A204.1 (cell line): ENCODE measurements at regions not wholly inside any gene's neighbourhood (a gene's known extent, or its start where the extent isn't known, plus 50 kb on each side); places are given as distances from the start of the nearest gene placed in this dataset.

Source experiments
- FAIRE-seq: peaks from 2 replicates; lab custom pipeline; 2012; peaks lifted over from hg19 to GRCh38; lab: Jason Lieb, UNC

DNA sequence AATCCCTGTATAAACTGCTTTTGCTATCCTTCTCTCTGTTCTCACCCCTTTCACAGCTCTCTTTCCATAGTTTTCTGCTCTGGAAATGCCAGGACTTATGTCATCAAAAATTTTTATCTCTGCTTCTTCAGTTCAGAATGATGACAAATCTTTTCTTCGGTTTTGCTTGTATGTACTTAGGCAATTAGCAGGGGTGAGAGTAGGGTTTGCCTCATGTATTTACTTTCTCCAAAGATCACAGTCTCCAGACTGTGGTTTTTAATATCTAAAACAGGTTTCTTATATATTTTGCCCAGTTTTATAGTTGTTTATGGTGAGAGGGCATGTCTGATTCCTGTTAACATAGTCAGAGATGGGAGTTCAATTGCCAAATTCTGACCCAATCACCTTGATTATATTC, 235.4 kb upstream of the LYPLAL1 start:
- no peak for FAIRE-seq

DNA sequence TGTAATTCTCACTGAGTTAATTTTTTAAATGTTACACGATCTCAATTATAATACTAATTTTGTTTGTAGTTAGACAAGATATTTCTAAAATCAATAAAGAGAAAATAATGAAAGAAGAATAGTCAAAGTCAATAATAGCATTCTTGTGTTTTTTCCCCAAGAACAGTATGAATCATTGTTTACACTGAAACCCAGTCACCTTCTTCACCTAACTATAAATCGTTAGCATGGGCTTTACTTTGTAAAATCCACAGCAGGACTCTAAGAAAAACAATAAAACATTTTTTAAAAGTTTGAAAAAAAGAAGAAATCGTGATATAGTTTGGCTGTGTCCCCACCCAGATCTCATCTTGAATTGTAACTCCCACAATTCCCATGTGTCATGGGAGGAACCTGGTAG, 234.6 kb upstream of the LYPLAL1 start:
- peak; percentile 30 for FAIRE-seq

DNA sequence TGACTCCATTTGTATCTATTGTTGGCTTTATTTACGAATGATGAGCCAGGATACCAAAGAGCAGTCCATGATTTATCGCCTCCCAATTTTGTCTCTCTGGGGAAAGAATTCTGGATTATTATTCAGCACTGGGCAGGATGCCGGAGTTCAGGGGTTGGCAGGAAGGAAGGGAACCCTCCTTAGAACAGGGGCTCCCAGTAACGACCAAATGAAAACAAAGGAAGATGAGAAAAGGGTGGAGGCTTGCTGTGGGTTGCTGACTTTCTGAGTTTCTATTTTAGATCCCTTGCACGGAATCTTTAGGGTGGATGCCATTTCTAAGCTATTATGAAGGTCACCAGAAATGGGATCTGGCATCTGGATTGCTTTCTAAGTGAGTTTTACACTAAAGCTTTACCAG, 231.2 kb upstream of the LYPLAL1 start:
- FAIRE-seq = no peak

DNA sequence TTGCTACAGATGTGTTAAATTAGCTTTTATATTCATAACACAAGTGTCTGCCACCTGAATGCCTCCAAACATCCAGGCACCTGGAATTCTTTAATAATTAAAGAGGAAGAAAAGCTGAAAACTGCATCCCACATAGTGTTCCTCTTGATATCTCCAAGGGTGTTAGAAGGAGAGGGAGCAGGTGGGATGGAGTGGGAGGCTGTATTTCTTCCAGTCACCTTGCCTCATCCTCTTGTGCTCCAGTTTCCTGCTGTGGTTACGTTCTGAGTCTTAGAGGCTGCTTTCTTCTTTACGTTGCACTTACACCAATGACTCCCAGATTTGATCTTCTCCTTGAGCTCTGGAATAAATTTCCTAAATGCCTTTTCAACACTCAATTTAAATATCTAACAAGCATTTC, 230.3 kb upstream of the LYPLAL1 start:
- FAIRE-seq = no peak

DNA sequence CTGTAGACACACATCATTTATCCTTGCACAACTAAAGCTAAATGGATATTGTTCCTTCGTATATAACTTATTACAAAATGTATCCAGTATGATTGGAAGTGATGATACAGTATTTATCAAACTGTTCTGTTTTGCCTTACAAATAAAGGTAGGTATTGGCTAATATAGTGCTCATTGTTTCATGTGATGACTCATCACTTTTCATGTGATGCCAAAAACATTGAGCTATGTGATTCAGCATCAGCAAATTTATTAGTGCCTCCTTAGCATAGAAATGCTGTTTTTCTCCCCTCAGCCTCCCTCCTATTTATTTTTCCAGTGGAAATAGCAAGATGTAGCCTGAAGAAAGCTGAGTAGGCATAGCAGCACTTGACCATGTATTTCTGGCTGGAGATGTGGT, 228.6 kb upstream of the LYPLAL1 start:
- FAIRE-seq = no peak

DNA sequence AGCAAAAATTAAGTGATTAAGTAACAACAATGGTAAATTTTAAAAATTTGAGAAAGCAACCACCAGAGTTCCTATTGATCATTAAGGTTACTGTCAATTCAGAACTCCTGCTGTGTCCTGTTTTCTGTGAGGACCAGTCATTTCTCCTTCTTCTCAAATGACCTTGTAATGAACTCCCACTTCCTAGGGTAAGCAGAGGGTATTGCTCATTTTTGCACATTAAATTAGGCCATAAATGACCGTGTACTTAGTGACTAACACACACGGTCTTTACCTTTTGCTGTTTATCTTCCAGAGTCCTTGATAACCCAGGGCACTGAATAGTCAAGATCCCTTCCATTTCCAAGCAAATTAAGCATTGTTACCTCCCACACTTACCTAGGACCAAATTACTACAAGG, 227.5 kb upstream of the LYPLAL1 start:
- no peak for FAIRE-seq

DNA sequence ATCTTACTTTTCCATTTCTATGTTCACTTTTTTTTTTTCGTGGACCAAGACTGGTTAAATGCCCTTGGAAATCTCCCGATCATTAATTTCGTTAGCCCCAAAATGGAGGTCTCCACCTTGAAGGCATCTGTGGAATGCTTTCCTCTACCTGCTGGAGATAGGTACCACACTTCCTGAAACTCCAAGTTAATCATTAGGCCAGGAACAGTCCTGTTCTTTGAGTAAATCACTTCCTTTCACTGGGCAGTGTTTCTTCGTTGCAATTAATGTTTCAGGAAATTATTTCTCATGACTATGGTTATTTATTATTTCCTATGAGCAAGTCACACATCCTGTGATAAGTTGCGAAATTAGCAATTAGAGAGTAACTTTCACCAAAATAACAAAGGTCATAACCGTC, 225.2 kb upstream of the LYPLAL1 start:
- no peak for FAIRE-seq

DNA sequence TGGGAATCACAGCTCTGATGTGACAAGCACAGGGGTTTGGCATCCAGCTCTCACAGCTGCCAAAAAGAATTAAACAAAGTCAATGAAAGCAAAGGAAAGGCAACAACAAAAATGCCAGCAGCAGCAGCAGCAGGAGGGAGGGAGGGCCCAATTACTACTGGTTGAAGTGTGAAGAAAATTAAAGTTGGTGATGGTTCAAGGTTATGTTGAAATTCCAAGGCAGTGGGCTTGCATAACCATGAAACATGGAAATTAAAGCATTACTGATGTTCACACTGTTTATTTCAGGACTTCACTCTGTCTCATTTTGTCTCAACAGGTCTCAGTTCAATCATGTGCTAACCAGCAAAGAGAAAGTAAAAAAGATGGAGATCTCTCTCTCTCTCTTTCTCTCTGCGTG, 220.3 kb upstream of the LYPLAL1 start:
- no peak for FAIRE-seq

DNA sequence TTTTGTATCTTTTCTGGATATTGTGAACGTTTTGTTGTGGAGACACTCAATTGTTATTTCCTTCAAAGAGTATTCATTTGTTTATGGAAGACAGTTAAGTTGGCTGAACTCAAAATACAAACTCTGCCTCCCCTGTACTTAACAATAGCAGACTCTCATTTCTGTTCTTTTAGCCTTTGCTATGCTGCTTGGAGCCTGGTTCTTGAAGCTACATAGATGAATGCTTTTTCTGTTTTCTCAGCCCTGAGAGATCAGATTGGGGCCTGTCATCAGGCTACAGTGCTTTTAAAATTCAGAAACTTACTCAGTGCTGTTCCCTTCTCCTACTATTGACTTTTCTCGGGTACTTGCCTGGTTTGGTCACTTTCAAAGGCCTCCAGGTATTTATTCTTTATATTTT, 215.7 kb upstream of the LYPLAL1 start:
- FAIRE-seq = no peak

DNA sequence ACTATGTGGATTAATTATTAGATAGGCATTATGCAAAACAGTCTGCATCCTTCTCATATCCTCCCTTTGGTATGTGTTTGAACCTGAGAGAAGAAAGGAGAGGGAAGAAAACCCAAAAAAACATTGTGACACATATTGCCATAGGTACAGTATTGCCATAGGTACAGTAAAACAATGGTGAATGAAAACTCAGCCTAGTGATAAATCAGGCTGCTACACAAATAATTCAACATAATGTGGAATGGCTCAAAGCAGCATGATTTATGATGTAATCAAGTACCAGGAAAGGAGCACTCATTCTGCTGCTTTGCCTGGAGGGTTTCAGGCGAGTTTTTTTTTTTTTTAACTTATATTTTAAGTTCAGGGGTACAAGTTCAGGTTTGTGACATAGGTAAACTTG, 213.9 kb upstream of the LYPLAL1 start:
- no peak for FAIRE-seq

DNA sequence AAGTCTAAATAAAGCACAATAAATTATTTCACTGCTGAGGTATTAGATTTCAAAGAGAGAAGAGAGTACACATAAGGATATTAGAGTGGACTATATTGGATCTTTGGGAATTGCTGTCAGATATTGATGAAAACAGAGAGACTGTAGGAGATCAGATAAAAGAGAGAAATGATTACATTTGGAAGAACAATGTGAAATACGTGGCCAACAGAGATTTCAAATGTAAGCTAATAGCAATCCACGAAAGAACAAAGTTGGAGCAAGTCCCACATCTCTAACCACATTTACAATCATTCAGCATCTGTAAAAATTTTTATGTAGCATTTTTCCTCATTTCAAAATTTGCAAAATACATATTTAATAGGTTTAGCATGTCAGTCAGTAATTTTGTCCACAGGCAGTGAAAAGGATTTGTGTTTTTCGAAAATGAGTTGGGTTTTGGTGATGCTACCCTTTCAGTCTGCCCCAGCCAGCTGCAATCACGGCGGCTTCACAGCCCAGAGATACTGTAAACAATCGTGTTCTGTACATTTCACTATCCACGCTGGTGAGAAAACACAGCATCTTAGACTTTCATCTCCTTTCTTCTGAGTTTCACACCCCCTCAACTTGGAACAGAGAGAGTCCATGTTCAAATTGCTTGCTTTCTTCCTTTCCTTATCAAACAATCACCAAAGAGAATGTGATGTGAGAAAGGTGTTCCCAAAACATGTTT, 209.1 kb upstream of the LYPLAL1 start:
- no peak for FAIRE-seq

DNA sequence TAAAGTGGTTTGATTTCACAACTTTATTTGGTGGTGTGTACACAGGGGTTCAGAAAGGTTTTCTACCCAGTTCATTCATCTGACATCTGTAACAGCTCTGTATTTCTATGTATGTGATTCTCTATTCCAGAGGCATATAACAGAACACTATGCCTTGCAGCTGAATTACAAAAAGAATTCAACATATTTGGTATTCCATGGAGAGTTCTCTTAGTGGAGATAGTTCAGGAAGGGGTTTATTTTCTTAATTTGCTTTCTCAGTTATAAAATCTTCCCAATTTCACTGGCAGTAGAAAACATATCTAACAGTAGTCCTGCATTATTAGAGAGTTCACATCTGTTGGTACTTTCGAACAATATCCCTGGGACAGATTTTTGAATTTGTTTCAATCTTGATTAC, 207.9 kb upstream of the LYPLAL1 start:
- no peak for FAIRE-seq

DNA sequence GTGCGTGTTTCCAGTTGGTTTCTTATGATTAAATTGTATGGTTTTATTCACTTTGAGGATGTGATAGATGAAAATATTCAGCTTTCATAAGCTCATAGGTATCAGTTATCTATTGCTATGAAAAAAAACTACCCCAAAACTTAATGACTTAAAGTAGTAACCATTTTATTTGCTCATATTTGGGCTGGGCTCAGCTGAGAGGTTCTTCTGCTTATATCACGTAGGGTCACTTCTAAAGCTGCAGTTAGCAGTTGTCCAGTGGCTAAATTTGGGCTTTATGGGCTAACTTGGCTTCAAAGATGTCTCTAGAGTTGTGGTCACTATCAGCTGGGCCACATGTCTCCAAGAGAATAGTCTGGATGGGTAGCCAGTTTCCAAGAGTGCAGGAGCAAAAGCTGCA, 206.4 kb upstream of the LYPLAL1 start:
- no peak for FAIRE-seq

DNA sequence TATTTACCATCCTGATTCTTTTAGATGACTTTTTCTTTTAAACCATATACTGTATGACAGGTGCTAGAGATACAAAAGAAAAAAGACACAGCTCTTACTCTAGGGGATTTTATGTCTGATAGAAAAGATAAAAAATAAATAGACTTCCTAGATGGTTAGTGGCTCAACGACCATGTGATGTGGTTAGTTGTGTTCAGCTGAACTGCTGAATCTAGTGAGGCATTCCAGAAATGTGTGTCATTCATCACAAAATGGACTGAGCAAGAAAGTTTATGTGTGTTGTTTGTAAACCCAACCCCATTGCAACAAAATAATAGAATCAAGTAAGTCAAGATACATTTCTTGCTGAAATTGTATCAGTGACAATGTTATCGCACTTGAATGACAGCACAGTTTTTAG, 205.8 kb upstream of the LYPLAL1 start:
- no peak for FAIRE-seq

DNA sequence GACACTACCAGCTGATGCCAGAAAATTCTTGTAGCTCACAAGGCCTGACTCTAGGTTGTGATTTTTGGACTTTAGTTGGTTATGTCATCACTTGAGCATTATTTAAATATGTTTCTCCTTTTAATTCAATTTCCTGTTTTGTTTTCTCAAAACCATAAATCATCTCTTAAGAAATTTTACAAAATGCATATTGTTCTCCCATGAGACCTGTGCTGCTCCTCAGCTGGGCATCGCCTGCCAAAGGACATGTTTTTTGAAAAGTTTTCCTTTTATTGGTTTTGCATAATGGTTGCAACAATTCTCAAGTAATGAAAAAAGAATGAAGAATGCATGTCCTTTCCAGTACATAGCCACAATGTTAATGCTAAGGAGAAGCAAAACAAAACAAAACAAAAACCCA, 204.7 kb upstream of the LYPLAL1 start:
- no peak for FAIRE-seq

DNA sequence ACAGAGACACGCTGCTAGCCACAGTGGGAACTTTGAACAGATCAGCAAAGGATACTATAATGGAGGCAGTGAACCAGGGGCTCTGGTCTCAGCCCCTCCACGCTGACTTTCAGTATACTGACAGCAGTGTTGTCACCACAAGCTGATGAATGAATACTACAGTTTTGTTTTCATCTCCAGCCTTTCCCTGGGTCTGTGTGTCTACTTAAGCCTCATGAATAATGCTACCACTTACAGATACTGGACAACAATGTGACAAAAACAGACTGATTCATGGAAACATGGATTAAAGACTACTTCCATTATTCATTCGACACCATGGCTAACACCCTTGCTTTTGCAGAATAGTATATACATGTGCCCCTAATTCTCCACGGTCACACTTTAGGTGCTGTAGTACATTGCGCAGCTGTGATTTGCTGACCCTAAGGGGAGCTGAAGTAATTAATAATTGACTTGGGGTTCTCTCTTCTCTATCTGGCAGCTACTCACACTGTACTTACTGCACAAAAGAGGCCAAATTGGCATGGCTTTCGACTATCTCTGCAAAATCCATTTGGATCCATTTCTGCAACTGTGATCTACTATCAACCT, 203.2 kb upstream of the LYPLAL1 start:
- no peak for FAIRE-seq

DNA sequence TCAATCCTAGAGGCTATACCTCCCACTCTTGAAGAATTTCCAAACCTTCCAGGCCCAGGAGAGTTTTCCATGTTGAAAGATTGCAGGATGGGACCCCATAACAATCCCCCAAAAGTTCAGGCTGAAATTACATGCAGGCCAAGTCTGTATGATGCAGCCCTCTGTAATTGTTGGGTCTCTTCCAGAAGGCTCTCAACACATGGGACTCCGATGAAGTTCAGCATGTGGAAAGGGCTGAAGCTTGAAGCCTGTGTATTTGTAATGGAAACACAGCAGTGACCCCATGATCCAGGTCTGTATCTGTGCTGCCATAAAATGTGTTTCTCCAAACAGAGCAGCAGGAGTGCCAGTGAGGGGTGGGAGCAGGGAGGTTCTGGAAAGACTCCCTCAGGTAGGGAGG, 202.5 kb upstream of the LYPLAL1 start:
- FAIRE-seq = no peak

DNA sequence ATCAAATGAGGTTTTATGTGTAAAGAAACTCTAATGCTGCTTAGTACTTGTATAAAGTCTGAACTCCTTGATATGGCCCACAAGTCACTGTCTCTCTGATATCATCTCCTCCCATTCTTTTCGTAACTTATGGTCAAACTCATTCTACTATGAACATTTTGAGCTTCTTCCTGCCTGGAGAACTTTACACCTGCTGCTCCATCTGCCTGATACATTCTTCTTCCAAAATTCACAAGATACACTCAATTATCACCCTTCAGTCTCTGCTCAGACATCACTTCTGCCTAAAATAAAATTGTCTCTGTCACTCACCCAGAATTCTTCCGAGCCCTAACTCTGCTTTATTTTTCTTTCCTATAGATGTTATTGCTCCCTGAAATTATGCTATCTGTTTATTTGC, 192.8 kb upstream of the LYPLAL1 start:
- no peak for FAIRE-seq

DNA sequence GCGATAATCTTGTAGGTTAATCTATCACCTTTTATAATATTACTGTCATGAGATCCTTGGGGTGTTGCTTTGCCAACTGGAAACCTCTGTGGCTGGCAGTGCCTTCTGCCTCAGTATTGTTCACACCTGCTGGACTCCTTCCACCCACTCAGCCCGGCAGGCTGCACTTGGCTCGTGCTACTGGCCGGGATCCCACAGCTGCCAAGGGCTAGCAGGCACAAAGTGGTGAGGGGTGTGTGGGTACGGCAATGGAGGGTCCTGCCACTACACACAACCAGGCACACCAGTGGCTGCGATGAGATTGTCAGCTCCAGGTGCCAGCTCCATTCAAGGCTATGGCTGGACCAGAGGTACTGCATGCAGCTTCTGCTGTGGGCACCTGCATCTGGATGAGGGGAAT, 191.2 kb upstream of the LYPLAL1 start:
- no peak for FAIRE-seq

DNA sequence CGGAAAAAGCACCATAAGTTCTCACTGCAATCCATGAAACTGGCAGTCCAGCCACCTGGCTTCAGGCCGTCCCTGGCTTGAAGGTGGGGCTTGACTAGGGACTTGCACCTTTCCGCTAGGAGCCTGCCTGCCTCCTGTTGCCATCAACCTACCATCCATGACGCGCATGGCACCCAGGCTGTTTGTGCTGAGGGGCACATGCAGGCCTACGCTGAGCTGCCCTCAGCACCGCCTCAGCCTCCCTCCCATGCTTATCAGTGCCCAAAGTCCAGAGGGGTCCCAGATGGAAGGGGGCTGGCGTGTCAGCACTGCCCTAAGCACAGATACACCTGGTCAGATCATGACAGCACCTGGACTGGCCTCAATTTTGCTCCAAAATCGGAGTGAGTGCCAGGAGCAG, 190.2 kb upstream of the LYPLAL1 start:
- FAIRE-seq = no peak

DNA sequence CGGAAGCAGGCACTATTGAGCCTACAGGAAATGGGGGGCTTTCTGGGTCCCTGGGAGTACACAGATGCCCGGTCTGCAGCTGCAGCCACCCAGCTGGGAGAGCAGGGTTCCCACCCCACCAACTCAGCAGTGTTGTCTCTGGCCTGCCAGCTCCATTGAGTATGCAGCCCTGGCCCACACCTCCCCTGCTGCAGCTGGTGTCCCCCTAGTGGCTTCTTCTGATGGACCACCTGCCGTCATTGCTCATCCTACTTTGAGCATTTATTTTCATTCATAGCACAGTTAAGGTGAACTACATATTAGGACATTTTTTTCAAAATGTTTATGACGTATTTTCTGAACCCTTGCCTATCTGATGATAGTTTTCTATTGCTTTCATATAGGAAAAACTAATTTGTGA, 189.8 kb upstream of the LYPLAL1 start:
- FAIRE-seq = no peak

DNA sequence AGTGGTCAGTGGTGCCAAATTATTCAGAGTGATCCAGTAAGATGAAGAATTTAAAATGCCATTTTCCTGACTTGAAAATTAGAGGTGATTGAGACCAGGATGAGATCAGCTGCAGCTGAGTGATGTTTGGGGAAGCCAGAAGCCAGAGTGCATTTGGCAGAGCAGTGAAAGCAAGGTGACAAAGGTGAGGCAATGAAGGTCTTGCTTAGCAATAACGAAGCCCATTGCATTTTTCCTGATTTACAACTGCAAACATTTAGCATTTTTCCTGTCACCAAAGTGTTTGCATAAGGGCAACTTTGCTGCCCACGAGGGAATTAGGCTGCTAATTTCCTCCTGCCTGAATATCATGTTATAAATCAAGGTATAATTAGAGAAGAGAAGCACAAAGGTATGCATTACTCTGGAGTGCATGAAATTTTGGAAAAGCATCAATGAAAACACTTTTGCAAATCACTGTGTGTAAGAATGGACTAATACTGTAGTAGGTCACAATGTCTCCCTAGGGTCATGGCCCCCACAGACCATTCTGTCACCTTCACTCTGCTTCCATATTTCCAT, 188.2 kb upstream of the LYPLAL1 start:
- no peak for FAIRE-seq

DNA sequence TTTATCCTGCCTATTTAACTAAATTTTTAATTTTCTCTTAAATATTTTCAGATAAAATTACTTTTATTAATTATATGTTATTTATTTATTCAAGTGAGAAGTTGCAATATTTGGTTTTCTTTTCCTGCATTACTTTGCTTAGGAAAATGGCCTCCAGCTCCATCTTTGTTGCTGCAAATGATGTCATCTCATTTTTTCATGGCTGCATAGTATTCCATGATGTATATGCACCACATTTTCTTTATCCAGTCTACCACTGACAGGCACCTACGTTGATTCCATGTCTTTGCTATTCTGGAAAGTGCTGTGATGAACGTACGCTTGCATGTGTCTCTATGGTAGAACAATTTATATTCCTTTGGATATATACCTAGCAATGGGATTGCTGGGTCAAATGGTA, 186.9 kb upstream of the LYPLAL1 start:
- FAIRE-seq = no peak

DNA sequence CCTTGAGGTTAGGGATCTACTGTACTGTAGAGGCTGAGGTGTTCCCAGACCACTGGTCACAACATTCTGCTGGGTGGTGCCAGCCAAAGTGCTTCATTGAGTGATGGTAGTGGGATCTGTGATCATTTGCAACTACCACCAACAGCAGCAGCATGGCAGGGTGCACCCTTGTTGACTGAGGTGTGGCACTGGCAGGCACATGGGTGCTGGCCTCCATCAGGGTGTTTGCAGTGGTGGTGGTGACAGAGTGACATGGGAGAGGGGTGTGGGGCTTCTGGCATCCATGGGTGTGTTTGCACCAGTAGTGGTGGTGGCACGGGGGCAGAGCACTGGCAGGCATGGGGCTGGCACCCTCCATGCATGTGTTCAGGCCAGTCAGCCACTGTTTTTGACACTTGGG, 183.7 kb upstream of the LYPLAL1 start:
- no peak for FAIRE-seq
